SU-DHL-6 (cell line): ENCODE measurements at regions not wholly inside any gene's neighbourhood (a gene's known extent, or its start where the extent isn't known, plus 50 kb on each side); places are given as distances from the start of the nearest gene placed in this dataset.

ENCODE experiments used
- H2AFZ ChIP-seq: fragments of 200-600 bp; sonication (generic); 2 replicates; pipeline ENCODE4 v1.6.1; 2014; ENCODE audit warnings: low read depth, mild to moderate bottlenecking, moderate library complexity, mixed read lengths, antibody characterized with exemption, low read length; ENCODE audit not compliant: severe bottlenecking
- H3F3A ChIP-seq: fragments of 200-600 bp; shearing (Covaris generic); 2 replicates; pipeline ENCODE4 v1.6.0; 2016; ENCODE audit warnings: antibody characterized with exemption, mild to moderate bottlenecking; ENCODE audit not compliant: insufficient read depth
- H3K27ac ChIP-seq: fragments of 200-600 bp; sonication (generic); 2 replicates; pipeline ENCODE4 v1.5.1; 2016; ENCODE audit warnings: low read depth, mild to moderate bottlenecking, low read length, moderate library complexity, mixed read lengths
- H3K27me3 ChIP-seq: fragments of 200-600 bp; sonication (generic), shearing (Covaris generic); 2 replicates; pipeline ENCODE4 v1.6.0; 2014; ENCODE audit warnings: mild to moderate bottlenecking, low read length
- H3K36me3 ChIP-seq: fragments of 200-600 bp; sonication (generic); 2 replicates; pipeline ENCODE4 v1.6.1; 2014; ENCODE audit warnings: mild to moderate bottlenecking, low read length, mixed read lengths
- H3K4me2 ChIP-seq: fragments of 300-600, 200-600 bp; shearing (Covaris generic), sonication (generic); 2 replicates; pipeline ENCODE4 v1.6.0; 2014; ENCODE audit warnings: low read length, low read depth, mild to moderate bottlenecking; ENCODE audit not compliant: poor library complexity, severe bottlenecking
- H3K4me3 ChIP-seq: fragments of 200-600 bp; sonication (generic); 2 replicates; pipeline ENCODE4 v1.5.1; 2014; ENCODE audit warnings: antibody characterized with exemption, low read length, mild to moderate bottlenecking, mixed read lengths; ENCODE audit not compliant: insufficient read depth, poor library complexity, severe bottlenecking
- H3K79me2 ChIP-seq: fragments of 200-600 bp; sonication (generic); 2 replicates; pipeline ENCODE4 v1.6.1; 2014; ENCODE audit warnings: mild to moderate bottlenecking, low read length, moderate library complexity; ENCODE audit not compliant: insufficient read depth
- H3K9ac ChIP-seq: fragments of 200-600 bp; sonication (generic); 2 replicates; pipeline ENCODE4 v1.7.0; 2014; ENCODE audit warnings: mild to moderate bottlenecking, low read length
- H3K9me2 ChIP-seq: fragments of 200-600 bp; sonication (generic); replicated peaks from 2 replicates; pipeline ENCODE4 v1.6.1; 2014; ENCODE audit warnings: low read length; ENCODE audit not compliant: insufficient read depth
- H3K9me3 ChIP-seq: fragments of 200-600 bp; sonication (generic); 2 replicates; pipeline ENCODE4 v1.6.1; 2014; ENCODE audit warnings: low read length, mixed read lengths; ENCODE audit not compliant: insufficient read depth
- H4K20me1 ChIP-seq: fragments of 200-600 bp; sonication (generic); 2 replicates; pipeline ENCODE4 v1.6.1; 2014; ENCODE audit warnings: low read depth, mild to moderate bottlenecking, antibody characterized with exemption, low read length, moderate library complexity, mixed read lengths
- EZH2phosphoT487 ChIP-seq: fragments of 200-600 bp; sonication (generic), shearing (Covaris generic); conservative IDR thresholded peaks from 2 replicates; pipeline ENCODE4 v1.6.1; 2018; ENCODE audit warnings: mild to moderate bottlenecking, antibody characterized with exemption, low read length, moderate library complexity, mixed read lengths
- TF ChIP-seq, protein P1 (sequence below): fragments of 200-600 bp; sonication (generic); IDR thresholded peaks from one replicate; pipeline ENCODE4 v1.5.1; 2017; ENCODE audit warnings: antibody characterized with exemption, mild to moderate bottlenecking, low read length, moderate library complexity; ENCODE audit not compliant: insufficient read depth, poor library complexity, severe bottlenecking

GRCh38 chr5:52554293-52554692 is 233.4 kb upstream of the ITGA1 start:
- no peak overlapping the region for H2AFZ ChIP-seq
- H3K9ac ChIP-seq = no peak overlapping the region
- H3K4me3 ChIP-seq = no peak overlapping the region
- H3K79me2 ChIP-seq = no peaks in the 10 kb centered on the region
- H3K9me3 ChIP-seq = no peaks in the 10 kb centered on the region
- H3F3A ChIP-seq = no peaks in the 10 kb centered on the region
- no peak overlapping the region for H3K4me2 ChIP-seq
- no peaks in the 10 kb centered on the region for H4K20me1 ChIP-seq
- H3K9me2 ChIP-seq = no peaks in the 10 kb centered on the region
- no peaks in the 10 kb centered on the region for H3K27me3 ChIP-seq
- no peak overlapping the region for H3K27ac ChIP-seq
- no peaks in the 10 kb centered on the region for H3K36me3 ChIP-seq
- TF ChIP-seq, protein P1, sequence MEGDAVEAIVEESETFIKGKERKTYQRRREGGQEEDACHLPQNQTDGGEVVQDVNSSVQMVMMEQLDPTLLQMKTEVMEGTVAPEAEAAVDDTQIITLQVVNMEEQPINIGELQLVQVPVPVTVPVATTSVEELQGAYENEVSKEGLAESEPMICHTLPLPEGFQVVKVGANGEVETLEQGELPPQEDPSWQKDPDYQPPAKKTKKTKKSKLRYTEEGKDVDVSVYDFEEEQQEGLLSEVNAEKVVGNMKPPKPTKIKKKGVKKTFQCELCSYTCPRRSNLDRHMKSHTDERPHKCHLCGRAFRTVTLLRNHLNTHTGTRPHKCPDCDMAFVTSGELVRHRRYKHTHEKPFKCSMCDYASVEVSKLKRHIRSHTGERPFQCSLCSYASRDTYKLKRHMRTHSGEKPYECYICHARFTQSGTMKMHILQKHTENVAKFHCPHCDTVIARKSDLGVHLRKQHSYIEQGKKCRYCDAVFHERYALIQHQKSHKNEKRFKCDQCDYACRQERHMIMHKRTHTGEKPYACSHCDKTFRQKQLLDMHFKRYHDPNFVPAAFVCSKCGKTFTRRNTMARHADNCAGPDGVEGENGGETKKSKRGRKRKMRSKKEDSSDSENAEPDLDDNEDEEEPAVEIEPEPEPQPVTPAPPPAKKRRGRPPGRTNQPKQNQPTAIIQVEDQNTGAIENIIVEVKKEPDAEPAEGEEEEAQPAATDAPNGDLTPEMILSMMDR = no peak
- TF ChIP-seq EZH2phosphoT487 = no peak

DNA sequence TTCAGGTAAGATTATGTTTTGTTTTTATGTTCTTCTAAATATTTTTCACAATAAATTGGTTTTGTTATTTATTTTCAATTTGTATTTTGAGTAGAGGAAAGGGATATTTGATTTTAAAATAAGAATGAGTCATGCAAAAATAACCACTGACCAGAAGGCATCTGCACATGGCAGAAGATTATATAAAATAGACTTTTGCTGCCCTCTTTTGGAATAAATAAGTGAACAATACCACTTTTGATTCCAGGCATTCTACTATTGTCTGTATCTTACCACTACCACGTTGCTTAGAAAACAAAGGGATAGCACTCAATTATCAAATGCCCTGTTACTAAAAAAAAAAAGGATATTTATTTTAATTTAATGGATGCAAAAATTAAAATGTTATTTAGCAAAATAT is 227.3 kb upstream of the ITGA1 start:
- H4K20me1 ChIP-seq = no peaks in the 10 kb centered on the region
- H3K4me2 ChIP-seq = no peak overlapping the region
- H2AFZ ChIP-seq = no peak overlapping the region
- no peaks in the 10 kb centered on the region for H3K79me2 ChIP-seq
- no peaks in the 10 kb centered on the region for H3K36me3 ChIP-seq
- no peaks in the 10 kb centered on the region for H3K9me3 ChIP-seq
- H3K4me3 ChIP-seq = no peak overlapping the region
- no peak overlapping the region for H3K9ac ChIP-seq
- no peaks in the 10 kb centered on the region for H3F3A ChIP-seq
- H3K9me2 ChIP-seq = no peaks in the 10 kb centered on the region
- TF ChIP-seq EZH2phosphoT487 = no peak
- TF ChIP-seq, protein P1 = no peak
- no peak overlapping the region for H3K27ac ChIP-seq
- no peaks in the 10 kb centered on the region for H3K27me3 ChIP-seq

DNA sequence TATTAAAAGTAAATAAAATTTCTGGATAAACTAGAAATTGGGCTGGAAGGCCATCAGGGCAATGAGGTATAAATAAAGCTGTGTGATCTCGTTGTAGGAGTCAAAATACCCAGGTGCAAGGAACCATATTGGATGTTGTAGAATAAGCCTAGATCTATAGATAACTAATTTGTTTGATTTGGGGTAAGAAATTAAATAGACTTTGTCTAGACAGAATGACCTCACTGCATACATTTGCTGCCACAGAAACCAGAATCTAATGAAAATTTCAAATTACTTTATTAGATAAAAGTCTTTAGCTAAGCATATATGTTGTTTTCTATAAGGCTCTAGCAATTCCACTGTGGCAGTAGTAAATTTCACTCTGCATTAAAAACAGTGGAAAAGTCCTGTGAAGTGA is 225.2 kb upstream of the ITGA1 start:
- Histone ChIP-seq H3K79me2 (no peaks in the 10 kb centered on the region), H4K20me1 (no peaks in the 10 kb centered on the region), H3K36me3 (no peaks in the 10 kb centered on the region), H3K9ac (no peak overlapping the region), H3K27me3 (no peaks in the 10 kb centered on the region), H3K9me2 (no peaks in the 10 kb centered on the region), H3K9me3 (no peaks in the 10 kb centered on the region), H3F3A (no peaks in the 10 kb centered on the region), H3K27ac (no peak overlapping the region), H3K4me3 (no peak overlapping the region), H3K4me2 (no peak overlapping the region), H2AFZ (no peak overlapping the region)
- TF ChIP-seq EZH2phosphoT487 = no peak
- TF ChIP-seq, protein P1 = no peak

GRCh38 chr5:52564587-52564986 is 223.1 kb upstream of the ITGA1 start:
- no peaks in the 10 kb centered on the region for H3K79me2 ChIP-seq
- H3K36me3 ChIP-seq = no peaks in the 10 kb centered on the region
- no peak overlapping the region for H3K4me2 ChIP-seq
- no peaks in the 10 kb centered on the region for H4K20me1 ChIP-seq
- H2AFZ ChIP-seq = no peak overlapping the region
- no peaks in the 10 kb centered on the region for H3K9me2 ChIP-seq
- no peaks in the 10 kb centered on the region for H3K9me3 ChIP-seq
- H3K9ac ChIP-seq = no peak overlapping the region
- no peak for TF ChIP-seq EZH2phosphoT487
- TF ChIP-seq, protein P1 = no peak
- no peak overlapping the region for H3K4me3 ChIP-seq
- no peaks in the 10 kb centered on the region for H3F3A ChIP-seq
- no peak overlapping the region for H3K27ac ChIP-seq
- H3K27me3 ChIP-seq = no peaks in the 10 kb centered on the region
